ENCODE measurements at regions not wholly inside any gene's neighbourhood (a gene's known extent, or its start where the extent isn't known, plus 50 kb on each side); places are given as distances from the start of the nearest gene placed in this dataset.

GRCh38 chr12:118498171-118498570, 121.8 kb downstream of the SUDS3 start:
- H3K27ac ChIP-seq (ENCODE audit: low read length) = no peak overlapping the region
- TF ChIP-seq CTCF (IDR thresholded peaks at IDR 0.05; ENCODE audit: borderline replicate concordance, extremely low read depth, low read length, poor library complexity, severe bottlenecking) (no peak), EZH2 (IDR thresholded peaks at IDR 0.05; ENCODE audit: borderline replicate concordance, low read depth, low read length, severe bottlenecking) (no peak)
- no peak overlapping the region for H3K4me3 ChIP-seq (ENCODE audit: low read depth in 1 of 2, low read length in 2 of 2)
- DNase-seq (no peak), ATAC-seq (ENCODE audit: insufficient read depth, low read depth) (no peak)
- H3K79me2 ChIP-seq (ENCODE audit: insufficient read depth, low read length) = no peaks in the 10 kb centered on the region
- no peaks in the 10 kb centered on the region for H3K27me3 ChIP-seq (ENCODE audit: insufficient read depth, low read length, poor library complexity)
- H3K9me3 ChIP-seq (ENCODE audit: insufficient read depth, low read length, severe bottlenecking) = no peaks in the 10 kb centered on the region
- no peaks in the 10 kb centered on the region for H3K36me3 ChIP-seq (ENCODE audit: insufficient read depth, low read length)
- no peaks in the 10 kb centered on the region for H4K20me1 ChIP-seq (ENCODE audit: insufficient read depth, low read length)
- H3K4me2 ChIP-seq (ENCODE audit: insufficient read depth, low read length) = no peak overlapping the region
- H3K9ac ChIP-seq (ENCODE audit: low read depth, low read length) = no peak overlapping the region
- H3K4me1 ChIP-seq (ENCODE audit: insufficient read depth, low read length) = no peaks in the 10 kb centered on the region
- H2AFZ ChIP-seq (ENCODE audit: low read depth, low read length) = no peak overlapping the region

- H3K27ac ChIP-seq (ENCODE audit: low read length) = no peak overlapping the region
- DNase-seq (no peak), ATAC-seq (ENCODE audit: insufficient read depth, low read depth) (no peak)
- TF ChIP-seq CTCF (IDR thresholded peaks at IDR 0.05; ENCODE audit: borderline replicate concordance, extremely low read depth, low read length, poor library complexity, severe bottlenecking) = no peak
- H3K4me3 ChIP-seq (ENCODE audit: low read depth in 1 of 2, low read length in 2 of 2) = no peak overlapping the region
- H3K4me2 ChIP-seq (ENCODE audit: insufficient read depth, low read length) = no peak overlapping the region
- H3K79me2 ChIP-seq (ENCODE audit: insufficient read depth, low read length) = no peaks in the 10 kb centered on the region
- H3K4me1 ChIP-seq (ENCODE audit: insufficient read depth, low read length) = no peaks in the 10 kb centered on the region
- H3K27me3 ChIP-seq (ENCODE audit: insufficient read depth, low read length, poor library complexity) = no peaks in the 10 kb centered on the region
- H2AFZ ChIP-seq (ENCODE audit: low read depth, low read length) = no peak overlapping the region
- no peak overlapping the region for H3K9ac ChIP-seq (ENCODE audit: low read depth, low read length)
- H3K36me3 ChIP-seq (ENCODE audit: insufficient read depth, low read length) = no peaks in the 10 kb centered on the region
- H4K20me1 ChIP-seq (ENCODE audit: insufficient read depth, low read length) = no peaks in the 10 kb centered on the region
- no peaks in the 10 kb centered on the region for H3K9me3 ChIP-seq (ENCODE audit: insufficient read depth, low read length, severe bottlenecking)
These were observed 123.9 kb downstream of the SUDS3 start for GRCh38 chr12:118500299-118500698.

GRCh38 chr12:118501489-118501888, 125.1 kb downstream of the SUDS3 start:
- H3K79me2 ChIP-seq (ENCODE audit: insufficient read depth, low read length) = no peaks in the 10 kb centered on the region
- H3K4me3 ChIP-seq (ENCODE audit: low read depth in 1 of 2, low read length in 2 of 2) = no peak overlapping the region
- ATAC-seq (ENCODE audit: insufficient read depth, low read depth) (no peak), DNase-seq (no peak)
- H3K27ac ChIP-seq (ENCODE audit: low read length) = no peak overlapping the region
- no peak overlapping the region for H2AFZ ChIP-seq (ENCODE audit: low read depth, low read length)
- H4K20me1 ChIP-seq (ENCODE audit: insufficient read depth, low read length) = no peaks in the 10 kb centered on the region
- H3K9ac ChIP-seq (ENCODE audit: low read depth, low read length) = no peak overlapping the region
- TF ChIP-seq EZH2 (IDR thresholded peaks at IDR 0.05; ENCODE audit: borderline replicate concordance, low read depth, low read length, severe bottlenecking) (no peak), CTCF (IDR thresholded peaks at IDR 0.05; ENCODE audit: borderline replicate concordance, extremely low read depth, low read length, poor library complexity, severe bottlenecking) (no peak)
- H3K4me1 ChIP-seq (ENCODE audit: insufficient read depth, low read length) = no peaks in the 10 kb centered on the region
- no peaks in the 10 kb centered on the region for H3K9me3 ChIP-seq (ENCODE audit: insufficient read depth, low read length, severe bottlenecking)
- no peaks in the 10 kb centered on the region for H3K36me3 ChIP-seq (ENCODE audit: insufficient read depth, low read length)
- no peak overlapping the region for H3K4me2 ChIP-seq (ENCODE audit: insufficient read depth, low read length)
- H3K27me3 ChIP-seq (ENCODE audit: insufficient read depth, low read length, poor library complexity) = no peaks in the 10 kb centered on the region

GRCh38 chr12:118503476-118503875, 127.1 kb downstream of the SUDS3 start:
- Histone ChIP-seq H3K9me3 (ENCODE audit: insufficient read depth, low read length, severe bottlenecking) (no peaks in the 10 kb centered on the region), H4K20me1 (ENCODE audit: insufficient read depth, low read length) (no peaks in the 10 kb centered on the region), H2AFZ (ENCODE audit: low read depth, low read length) (no peak overlapping the region), H3K4me1 (ENCODE audit: insufficient read depth, low read length) (no peaks in the 10 kb centered on the region), H3K27ac (ENCODE audit: low read length) (no peak overlapping the region), H3K4me2 (ENCODE audit: insufficient read depth, low read length) (no peak overlapping the region), H3K9ac (ENCODE audit: low read depth, low read length) (no peak overlapping the region), H3K36me3 (ENCODE audit: insufficient read depth, low read length) (no peaks in the 10 kb centered on the region), H3K79me2 (ENCODE audit: insufficient read depth, low read length) (no peaks in the 10 kb centered on the region), H3K4me3 (ENCODE audit: low read depth in 1 of 2, low read length in 2 of 2) (no peak overlapping the region), H3K27me3 (ENCODE audit: insufficient read depth, low read length, poor library complexity) (no peaks in the 10 kb centered on the region)
- ATAC-seq (ENCODE audit: insufficient read depth, low read depth) (no peak), DNase-seq (no peak)
- no peak for TF ChIP-seq EZH2 (IDR thresholded peaks at IDR 0.05; ENCODE audit: borderline replicate concordance, low read depth, low read length, severe bottlenecking)
